ENCODE measurements at regions not wholly inside any gene's neighbourhood (a gene's known extent, or its start where the extent isn't known, plus 50 kb on each side); places are given as distances from the start of the nearest gene placed in this dataset.
"Not testable (repeated sequence)": the region's sequence is repeated elsewhere in the genome, so short reads cannot be mapped to it uniquely, and the experiment has no call there.

- DNase-seq: no peak
Observed at GRCh38 chr17:64784353-64785010, 122.4 kb upstream of the SMURF2 start.

- DNase-seq: no peak
Observed at GRCh38 chr17:64783556-64784352, 121.6 kb upstream of the SMURF2 start.

GRCh38 chr17:64783031-64783461 lies 120.9 kb upstream of the SMURF2 start:
- DNase-seq: no peak

DNA sequence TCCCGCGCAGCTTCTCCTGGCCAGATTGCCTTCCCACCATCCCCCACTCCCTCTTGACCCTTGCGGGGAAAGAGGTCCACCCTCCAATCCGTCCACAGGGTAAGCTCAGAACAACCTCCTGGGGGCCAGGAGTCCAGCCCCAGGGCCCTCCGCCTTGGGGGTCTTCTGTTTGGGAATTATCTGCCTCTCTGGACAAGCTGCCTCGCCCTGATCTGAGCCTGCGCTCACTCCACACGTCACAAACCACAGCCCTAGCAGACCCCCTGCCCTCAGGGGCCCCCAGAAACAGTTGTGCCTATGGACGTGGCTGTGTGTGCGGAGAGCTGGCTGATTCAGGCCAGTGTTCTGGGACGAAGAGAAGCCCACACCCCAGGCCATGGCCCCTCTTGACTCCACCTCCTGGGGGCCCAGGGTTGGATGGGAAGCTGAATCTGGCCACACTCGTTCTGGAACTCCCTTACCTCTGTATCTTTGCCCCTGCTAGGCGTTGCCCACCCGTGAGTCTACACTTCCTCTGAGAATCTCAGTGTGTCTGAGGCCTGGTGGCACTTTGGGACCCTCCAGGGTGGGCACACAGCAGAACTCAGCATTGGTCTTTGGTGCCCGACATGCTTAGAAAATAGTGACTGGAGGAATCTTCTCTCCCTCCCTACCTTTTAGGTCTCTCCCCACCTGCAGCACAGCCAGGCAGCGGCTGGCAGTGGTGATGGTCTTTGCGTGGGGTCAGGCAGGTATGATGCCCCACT lies 119.9 kb upstream of the SMURF2 start:
- DNase-seq: no peak

DNA sequence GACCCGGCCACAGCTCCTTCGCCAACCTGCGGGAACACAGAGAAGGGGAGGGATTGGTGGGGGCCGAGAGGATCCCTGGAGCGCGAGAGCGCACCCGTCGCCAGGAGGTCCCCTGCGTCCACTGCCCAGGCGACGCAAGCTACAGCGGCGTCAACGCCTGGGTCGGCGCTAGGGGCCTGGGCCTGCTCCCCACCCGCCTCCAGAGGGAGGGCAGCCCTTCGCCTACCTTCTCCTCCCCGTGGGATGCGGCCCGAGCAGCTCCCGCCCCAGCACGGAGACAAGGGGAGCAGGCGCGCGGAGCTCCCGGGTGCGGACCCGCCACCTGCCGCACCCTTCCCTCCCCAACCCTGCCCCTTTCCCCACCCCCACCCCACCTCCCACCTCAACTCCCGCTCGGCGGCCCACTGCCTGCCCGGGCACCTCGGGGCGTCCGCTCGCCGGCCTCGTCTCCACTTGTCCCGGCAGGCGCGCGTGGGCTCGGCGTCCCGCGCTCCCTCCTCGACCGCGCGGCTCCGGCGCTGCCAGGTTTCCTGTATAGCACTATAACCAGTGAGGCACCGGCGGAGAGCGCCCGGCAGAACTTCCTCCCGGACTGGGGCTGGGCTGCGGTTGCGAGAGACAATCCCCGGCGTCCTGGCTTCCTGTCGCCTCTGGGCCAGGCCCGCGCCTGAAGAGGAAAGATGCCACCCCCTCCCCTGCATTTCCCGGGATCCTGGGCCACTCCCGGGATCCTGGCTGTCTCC lies 119.1 kb upstream of the SMURF2 start:
- peak; percentile 65 for DNase-seq

DNA sequence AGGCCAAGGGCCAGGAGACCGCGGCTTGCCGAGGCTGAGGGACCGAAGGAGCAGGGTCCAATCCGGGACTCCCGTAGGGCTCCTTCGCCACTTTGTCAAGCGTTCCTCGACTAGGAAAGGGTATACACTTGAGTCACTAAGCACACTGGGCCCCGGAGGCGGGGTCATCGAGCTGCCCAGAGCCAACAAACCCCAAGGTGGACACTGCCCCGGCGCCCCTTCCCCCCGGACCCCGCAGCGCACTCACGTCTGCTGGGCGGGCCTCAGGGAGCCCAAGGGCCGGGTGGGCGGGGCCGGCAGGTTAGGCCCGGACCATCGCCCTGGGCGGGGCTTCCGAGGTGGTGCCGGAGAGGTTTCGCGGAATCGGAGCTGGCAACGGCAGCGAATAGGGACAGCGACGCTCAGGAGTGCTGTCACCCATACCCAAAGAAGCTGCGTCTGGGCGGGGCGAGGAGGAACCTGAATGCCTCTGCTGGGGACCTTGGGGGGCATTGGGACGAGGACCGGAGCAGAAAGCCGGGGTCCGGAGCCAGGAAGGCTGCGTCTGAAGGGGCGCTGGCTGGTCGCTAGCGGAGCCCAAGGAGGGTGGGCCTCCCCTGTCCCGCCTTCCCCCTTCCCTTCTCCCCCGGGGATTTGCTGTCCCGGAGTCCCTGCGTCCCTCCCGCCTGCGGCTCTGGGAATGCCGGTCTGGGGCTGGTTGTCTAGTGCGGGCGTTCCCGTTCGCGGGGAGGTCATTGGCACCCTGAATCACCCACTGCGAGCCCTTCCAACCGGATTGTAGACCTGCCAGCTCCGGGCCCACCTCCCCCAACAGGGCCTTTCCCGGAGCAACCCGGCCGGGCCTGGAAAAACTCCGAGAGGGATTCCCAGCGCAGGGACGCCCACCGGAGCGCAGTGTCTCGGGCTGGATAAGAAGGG lies 118.2 kb upstream of the SMURF2 start:
- no peak for DNase-seq

DNA sequence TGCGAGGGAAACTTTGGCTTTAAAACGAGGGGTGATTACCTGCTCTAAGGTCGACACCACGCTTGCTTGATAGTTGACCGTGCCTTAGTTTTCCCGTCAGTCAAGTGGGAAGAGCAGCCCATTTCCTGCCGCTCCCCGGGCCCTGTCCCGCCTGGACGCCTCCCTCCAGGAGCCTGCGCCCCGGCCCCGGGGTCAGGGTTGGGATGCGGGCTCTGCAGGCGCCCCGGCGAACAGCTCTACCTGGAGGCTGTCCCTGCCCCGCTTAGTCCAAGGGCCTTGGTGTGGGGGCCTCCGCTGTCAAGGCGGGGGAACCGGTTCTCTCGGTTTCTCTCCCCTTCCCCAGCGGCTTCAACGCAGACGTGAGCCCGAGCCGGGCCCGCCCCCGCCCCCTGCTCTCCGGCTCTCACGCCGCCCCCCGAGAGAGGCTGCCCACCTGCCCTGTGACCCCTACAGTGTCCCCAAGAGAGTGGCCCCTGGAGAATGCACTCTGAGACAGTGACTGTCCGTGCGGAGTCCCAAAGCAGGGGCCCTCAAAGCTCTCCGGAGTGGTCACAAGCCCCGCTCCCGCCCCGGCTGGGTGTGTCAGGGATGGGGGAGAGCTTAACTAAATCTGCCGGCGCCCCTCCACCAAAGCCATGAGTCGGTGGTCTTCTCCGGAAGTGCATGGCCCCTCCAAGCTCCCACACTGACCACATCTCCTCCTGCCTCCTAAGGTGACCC lies 117.4 kb upstream of the SMURF2 start:
- DNase-seq: no peak

- DNase-seq: not testable (repeated sequence)
Observed at GRCh38 chr17:64779098-64779375, 116.9 kb upstream of the SMURF2 start.

DNA sequence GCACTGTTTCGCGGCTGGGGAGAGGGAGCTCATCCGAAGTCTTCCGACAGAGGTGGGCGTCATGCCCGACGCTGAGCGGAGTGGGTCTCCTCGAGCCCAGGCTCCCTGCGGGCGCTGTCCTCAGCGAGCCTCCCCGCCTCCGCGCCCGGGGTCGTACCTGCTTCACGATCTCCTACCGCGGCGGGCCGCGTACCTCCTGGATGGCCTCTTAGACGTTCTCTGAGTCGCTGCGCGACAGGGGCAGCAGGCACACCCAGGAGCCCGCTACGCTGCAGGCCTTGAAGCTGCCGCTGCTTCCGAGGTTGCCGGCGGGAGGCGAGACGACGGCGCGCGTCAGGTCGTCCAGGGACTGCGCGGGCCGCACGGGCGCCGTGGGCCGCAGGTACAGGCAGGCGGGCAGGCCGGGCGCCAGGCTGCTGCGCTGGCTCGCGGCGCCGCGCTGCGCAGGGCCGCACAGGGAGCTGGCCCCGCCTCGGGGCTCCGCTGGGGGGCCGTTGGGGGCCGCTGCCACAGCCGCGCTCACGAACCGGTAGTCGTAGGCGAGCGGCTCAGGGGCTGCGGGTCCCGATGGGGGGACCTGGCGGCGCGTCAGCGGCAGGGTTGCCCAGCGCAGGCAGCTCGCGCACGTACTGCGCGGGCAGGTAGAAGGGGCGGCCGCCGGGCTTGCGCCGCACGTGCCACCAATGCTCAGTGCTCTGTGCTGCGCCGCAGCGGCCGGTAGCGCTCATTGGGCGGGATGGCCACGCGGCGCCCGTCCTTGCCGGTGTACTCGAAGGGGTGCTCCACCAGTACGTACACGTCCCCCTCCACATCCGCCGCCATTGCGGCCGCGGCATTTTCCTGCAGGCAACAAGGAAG lies 116.4 kb upstream of the SMURF2 start:
- no peak for DNase-seq

- peak; percentile 71 for DNase-seq
Observed at GRCh38 chr17:64777415-64778239, 115.5 kb upstream of the SMURF2 start.

GRCh38 chr17:64776720-64777414 lies 114.8 kb upstream of the SMURF2 start:
- DNase-seq: peak; percentile 92

- DNase-seq: no peak
Observed at GRCh38 chr17:64775701-64776570, 113.8 kb upstream of the SMURF2 start.

DNA sequence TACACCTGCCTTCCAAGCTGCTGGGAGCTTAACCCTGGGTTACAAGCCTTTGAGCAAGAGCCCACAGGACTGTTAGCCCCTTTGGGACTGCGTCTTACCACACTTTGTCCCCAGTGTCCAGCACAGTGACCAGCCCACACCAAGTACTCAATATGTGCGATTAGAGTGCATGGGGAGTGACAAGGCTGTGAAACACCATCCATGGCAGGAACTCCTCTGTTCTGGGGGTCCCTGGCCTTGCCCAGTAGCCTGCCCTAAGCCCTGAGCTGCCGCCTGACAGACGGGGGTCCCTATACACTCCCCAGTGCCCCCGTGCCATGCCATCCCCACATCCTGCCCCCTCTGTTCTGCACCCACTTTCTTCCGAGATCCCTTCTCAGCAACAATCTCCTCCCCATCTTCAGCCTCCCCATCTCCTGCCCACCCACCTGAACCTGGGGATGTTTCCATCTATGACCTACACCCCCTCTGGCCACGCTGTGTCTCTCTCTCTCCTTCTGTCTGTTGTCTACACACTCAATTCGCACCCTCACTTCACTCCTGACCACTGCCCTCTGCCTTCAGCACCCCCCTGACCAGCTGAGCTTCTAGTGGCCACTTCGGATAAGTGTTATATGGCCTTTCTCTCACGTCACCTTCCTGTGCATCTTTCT lies 112.9 kb upstream of the SMURF2 start:
- DNase-seq: no peak

DNA sequence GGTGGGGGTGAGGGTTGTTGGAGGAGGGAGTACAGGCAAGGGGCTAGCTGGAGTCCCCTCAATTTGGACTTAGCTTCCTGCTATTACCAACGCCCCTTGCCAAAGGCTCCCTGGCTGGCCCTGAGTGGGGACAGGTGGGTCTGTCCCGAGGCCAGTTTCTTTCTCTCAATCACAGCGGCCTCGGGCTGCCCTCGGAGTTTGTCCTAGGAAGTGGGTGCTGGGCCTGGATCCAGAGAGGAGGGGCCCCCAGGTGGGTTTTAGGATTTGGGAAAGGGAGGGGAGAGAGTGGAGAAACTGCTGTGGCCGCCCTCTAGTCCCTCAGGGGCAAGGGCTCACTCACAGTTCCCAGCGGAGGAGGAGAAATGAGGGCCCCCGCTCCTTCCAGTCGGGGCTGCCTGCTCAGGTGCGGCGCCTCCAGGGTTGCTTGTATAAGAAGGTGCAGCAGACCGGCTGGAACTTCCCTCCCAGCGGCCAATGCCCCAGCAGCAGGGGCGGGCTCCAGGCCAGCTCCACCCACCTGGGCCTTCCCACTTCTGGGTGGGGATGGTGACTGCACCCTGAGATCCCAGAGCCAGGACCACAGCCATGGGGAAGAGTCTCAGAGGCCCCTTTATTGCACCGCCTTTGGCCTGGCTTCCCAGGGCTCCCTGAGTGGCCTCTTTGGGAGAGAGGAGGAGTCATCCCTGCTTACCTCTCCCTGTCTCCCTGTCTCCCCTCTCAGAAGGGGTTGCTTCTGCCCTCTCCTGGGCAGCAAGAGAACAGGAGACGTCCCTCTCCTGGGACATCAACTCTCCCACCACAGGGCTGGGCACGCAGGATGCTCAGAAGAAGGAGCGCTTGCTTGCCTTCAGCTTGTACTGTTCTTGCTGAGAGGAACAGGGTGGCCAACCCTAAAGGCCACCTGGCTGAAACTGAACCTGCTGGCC lies 112.0 kb upstream of the SMURF2 start:
- no peak for DNase-seq

DNA sequence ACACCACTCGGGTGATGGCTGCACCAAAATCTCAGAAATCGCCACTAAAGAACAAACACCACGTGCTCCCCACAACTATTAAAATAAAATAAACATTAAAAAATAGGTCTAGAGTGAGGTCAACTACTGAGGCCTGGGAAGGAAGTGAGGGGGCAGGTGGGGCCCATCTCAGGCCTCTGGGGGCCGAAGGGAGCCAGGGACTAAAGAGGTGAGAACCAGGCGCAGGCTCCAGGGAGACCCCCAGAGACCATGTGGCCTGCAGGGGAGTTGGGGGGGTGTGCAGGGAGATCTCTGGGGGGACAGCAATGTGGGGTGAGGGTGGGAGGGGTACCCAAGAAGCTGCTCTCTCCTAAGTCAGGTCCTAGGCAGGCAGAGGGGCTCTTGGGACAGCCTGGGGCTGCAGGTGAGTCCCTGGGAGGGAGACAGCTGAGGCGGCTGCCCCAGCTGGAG lies 111.3 kb upstream of the SMURF2 start:
- DNase-seq: no peak

DNA sequence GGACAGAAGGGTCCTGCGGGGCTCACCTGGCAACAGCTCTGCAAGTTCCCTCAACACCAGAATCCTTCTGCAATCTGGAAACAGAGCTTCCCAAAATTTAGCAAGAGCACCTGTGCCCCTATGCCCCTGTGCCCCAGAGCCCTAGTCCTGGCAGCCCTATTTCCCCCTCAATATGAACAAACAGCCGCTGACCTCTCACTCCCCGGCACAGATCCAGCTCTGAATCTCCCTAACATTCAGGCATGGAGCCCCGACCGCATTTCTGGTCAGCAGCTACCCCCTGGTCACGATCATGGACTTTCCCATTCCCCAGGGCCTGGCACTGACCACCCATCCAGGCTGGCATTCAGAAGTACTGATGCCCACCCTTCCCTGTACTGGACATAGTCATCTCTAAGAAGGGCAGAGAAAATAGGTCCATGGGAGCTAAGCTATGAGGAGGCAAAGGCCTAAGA lies 110.8 kb upstream of the SMURF2 start:
- DNase-seq: no peak

Data from right forelimb (tissue), 1 donor.